ENCODE measurements at regions not wholly inside any gene's neighbourhood (a gene's known extent, or its start where the extent isn't known, plus 50 kb on each side); places are given as distances from the start of the nearest gene placed in this dataset.

- TF ChIP-seq GATA2 (IDR thresholded peaks at IDR 0.05; ENCODE audit: insufficient read depth, insufficient read length, low read depth, low read length) (no peak), EZH2 (IDR thresholded peaks at IDR 0.05; ENCODE audit: borderline replicate concordance, low read depth, low read length, severe bottlenecking) (no peak), MAX (IDR thresholded peaks at IDR 0.05; ENCODE audit: insufficient read depth, insufficient read length) (no peak), POLR2AphosphoS5 (IDR thresholded peaks at IDR 0.05; ENCODE audit: insufficient read depth, low read depth, low read length) (no peak)
Observed at GRCh38 chr9:126232461-126232860, 94.2 kb upstream of the MVB12B start.

All from endothelial cell of umbilical vein (primary cell).